Fibroblast of skin of back (primary cell): ENCODE measurements at regions not wholly inside any gene's neighbourhood (a gene's known extent, or its start where the extent isn't known, plus 50 kb on each side); places are given as distances from the start of the nearest gene placed in this dataset.
"Not testable (repeated sequence)": the region's sequence is repeated elsewhere in the genome, so short reads cannot be mapped to it uniquely, and the experiment has no call there.

Experiments used
- DNase-seq: peaks from one replicate; pipeline ENCODE4 v3.0.0-alpha.2; 2013

- DNase-seq = no peak
These were observed 517.5 kb upstream of the FAM174A start for GRCh38 chr5:100017520-100018262.

GRCh38 chr5:100013305-100013704 is 521.9 kb upstream of the FAM174A start:
- not testable (repeated sequence) for DNase-seq

DNA sequence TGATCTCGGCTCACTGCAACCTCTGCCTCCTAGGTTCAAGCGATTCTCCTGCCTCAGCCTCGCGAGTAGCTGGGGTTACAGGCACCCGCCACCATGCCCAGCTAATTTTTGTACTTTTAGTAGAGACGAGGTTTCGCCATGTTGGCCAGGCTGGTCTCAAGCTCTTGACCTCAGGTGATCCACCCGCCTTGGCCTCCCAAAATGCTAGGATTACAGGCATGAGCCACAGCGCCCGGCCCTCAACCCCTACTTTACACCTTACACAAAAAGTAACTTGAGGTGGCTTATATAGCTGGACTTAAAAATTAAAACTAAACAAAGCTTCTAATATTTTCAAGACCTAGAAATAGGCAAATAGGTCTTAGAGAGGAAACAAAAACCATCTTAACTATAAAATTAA is 524.0 kb upstream of the FAM174A start:
- not testable (repeated sequence) for DNase-seq

DNA sequence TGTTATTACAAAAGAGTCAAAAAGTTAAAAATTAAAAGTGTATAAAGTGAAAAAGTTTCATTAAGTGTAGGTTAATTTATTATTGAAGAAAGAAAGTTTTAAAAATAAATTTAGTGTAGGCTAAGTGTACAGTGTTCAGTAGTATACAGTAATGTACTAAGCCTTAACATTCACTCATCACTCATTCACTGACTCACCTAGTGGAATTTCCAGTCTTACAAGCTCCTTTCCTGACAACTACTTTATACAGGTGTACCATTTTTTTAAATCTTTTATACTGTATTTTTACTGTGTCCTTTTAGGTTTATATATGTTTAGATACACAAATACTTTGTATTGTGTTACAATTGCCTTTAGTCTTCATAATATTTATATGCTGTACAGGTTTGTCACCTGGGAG is 530.2 kb upstream of the FAM174A start:
- no peak for DNase-seq

- DNase-seq = no peak
These were observed 536.9 kb upstream of the FAM174A start for GRCh38 chr5:99998319-99998718.

- DNase-seq = no peak
These were observed 539.8 kb upstream of the FAM174A start for GRCh38 chr5:99995407-99995806.

- no peak for DNase-seq
These were observed 561.4 kb upstream of the FAM174A start for GRCh38 chr5:99973779-99974178.

GRCh38 chr5:99955962-99956361 is 579.2 kb upstream of the FAM174A start:
- DNase-seq = no peak

DNA sequence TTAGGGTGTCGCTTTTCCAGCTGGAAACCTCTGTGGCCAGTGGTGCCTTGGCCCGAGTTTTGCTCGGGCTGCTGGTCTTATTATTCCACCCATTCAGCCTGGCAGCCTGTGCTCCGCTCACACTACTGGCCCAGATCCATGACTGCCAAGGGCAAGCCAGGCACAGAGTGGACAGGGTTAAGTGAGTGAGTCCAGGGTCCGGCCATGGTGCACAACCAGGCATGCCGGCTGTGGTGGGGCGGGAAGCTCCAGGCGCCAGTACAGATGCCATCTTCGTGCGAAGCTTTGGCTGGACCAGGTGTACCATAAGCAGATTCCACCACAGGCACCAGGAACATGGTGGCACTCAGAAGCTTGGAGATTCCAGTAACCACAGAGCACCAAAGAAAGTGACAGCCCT is 580.2 kb upstream of the FAM174A start:
- no peak for DNase-seq

DNA sequence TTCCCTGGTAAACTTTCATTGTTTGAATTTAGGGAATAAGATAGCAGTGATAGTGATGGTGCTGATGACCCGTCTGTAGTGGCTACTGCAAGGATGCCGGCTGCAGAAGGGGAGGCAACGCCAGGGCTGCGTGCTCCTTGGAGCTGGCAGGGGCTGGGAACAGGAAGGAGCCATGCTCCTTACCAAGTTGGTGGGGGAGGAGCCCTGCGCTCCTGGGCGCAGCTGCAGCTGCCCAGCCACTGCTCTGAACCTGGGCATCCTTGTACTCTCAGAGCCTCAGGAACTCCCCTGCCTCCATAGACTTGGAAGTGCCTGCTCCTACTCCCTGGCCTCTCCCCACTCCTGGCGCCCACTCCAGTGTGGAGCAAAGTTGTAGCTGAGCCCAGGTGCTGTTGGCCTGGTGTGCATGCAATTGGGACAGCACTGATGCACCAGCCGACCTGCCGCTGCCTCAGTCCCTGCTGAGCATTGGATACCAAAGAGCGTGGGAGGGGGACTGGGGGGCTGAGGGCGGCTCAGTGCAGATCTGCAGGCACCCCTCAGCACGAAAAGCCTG is 585.1 kb upstream of the FAM174A start:
- no peak for DNase-seq

- no peak for DNase-seq
These were observed 585.8 kb upstream of the FAM174A start for GRCh38 chr5:99949361-99949760.

DNA sequence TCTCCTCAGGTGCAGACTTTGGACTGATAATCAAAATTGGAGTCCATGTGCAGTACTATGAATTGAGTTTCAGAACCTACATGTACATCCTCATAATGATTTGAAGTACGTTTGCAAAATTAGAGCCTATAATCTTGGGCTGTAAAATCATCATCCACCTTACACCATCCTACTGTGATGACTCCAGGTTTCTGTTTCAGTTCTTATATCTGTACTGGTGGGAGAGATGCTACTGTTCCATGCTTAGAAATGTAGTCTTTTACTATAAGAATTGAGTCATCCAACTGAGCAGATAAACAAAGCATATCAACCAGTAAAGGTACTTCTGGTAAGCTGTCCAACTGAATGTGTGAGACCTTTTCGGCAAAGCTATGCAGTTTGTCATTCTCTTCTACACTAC is 586.3 kb upstream of the FAM174A start:
- no peak for DNase-seq

DNA sequence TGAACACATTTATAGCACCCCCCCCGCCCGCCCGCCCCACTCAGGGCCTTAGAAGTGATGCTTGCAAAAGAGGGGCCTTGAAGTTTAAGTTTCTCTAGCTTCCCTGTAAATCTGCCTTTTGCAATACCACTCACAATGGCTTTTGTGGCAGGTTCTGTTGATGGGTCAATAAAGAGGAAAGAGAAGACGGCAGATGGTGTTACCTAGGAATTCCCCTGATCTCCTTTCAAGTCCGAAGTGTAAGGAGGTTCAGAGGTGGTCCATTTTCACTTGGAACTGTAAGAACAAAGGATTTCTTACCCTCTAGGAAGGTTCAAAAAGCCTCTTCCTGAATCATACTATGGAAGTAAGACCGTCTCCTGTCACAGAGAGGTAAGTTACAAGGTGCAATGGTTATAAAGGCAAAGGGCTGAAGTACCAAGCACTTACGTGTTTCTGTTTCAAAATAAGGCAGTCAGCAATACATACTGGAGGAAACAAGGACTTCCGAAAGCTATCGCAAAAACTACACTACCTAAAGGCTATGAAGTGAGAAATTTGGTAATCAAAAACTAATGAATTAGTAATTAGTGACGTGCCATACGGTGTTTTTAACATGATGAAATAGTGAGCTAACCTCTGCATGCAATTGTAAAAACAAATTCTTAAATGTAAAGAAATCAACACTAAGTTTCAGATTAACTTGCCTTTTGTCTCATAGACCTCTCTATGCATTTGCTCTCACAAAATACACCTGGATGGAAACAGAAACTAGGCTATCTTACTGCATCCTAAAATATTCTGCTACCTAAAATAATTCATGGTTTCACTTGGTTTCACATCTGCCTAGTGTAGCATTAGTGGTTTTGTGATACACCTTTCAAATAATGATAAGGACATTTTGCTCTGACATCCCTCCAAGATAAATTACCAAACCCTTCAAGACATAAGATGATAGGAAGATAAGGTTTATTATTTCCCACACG is 589.4 kb upstream of the FAM174A start:
- DNase-seq = no peak

- DNase-seq = no peak
These were observed 594.6 kb upstream of the FAM174A start for GRCh38 chr5:99940540-99940939.

GRCh38 chr5:99936911-99937310 is 598.3 kb upstream of the FAM174A start:
- DNase-seq = no peak

GRCh38 chr5:99929806-99930135 is 605.4 kb upstream of the FAM174A start:
- no peak for DNase-seq

- no peak for DNase-seq
These were observed 605.9 kb upstream of the FAM174A start for GRCh38 chr5:99929067-99929805.

GRCh38 chr5:99928490-99928889 is 606.7 kb upstream of the FAM174A start:
- no peak for DNase-seq

DNA sequence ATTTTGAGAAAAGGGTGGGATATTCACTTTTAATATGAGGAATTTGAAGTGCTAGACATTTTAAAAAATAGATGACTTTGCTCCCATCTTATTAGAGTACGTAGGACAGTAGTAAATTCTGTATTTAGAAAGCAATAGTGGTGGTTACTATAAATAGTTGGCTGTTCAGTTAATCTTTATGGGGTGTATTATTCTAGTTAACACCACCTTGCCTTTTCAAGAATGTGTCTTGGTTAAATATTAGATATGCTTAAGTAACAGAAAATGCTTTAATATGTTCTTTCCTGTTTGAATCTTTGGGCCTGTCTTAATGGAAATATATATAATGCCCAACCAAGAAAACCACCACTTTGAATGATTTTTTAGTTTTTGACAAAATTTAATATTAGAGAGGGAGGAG is 608.7 kb upstream of the FAM174A start:
- no peak for DNase-seq

DNA sequence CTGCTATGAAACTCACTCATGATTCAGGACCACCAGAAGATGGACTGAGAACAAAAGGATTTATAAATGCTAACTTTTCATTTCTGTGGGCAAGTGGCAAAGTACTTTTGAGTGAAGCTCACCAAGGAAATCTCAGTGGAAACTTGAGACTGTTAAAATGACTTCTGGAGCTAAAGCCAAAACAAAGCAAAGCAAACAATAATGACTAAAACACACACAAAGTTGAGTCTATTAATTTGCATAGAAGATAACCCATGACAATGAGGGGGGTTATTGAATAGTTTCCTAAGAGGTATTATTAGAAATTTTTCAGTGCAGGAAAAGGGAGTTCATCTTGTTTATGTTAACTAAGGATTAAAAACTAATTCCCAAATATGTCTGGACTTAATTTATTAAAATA is 612.8 kb upstream of the FAM174A start:
- no peak for DNase-seq

DNA sequence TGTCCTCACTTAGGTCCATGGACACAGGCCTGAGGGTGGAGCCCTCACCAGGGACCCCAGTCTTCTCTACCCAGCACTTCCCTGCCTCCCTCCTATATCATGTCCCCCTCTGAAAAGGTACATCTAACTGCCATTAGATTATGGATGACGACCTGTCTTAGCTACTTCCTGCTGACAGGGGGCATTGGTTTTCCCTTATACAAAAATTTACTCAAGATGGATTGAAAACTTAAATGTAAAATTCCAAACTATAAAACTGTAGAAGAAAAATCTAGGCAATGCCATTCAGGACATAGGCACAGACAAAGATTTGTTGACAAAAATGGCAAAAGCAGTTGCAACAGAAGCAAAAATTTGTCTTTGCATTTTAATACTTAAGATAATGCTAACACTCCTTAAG is 623.2 kb upstream of the FAM174A start:
- DNase-seq = no peak

DNA sequence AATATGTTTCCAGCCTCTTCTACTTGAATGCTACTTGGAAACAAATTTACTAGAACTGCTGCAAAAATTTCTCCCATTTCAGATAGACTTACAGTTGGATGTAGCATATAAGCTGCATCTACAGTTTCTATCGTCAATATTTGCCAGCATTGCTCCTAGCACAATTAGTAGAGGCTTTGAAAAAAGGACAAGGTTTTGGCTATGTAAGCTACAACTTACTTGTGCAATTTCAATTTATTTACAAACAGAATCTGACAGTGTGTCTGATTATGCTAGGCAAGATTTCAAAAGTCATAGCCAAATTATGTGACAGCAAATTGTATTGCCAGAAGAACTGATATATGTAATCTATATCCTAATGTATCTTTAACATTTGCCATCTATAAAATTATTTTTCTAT is 628.4 kb upstream of the FAM174A start:
- no peak for DNase-seq

GRCh38 chr5:99901972-99902371 is 633.2 kb upstream of the FAM174A start:
- no peak for DNase-seq
